HuH-7.5 (cell line): ENCODE measurements at regions not wholly inside any gene's neighbourhood (a gene's known extent, or its start where the extent isn't known, plus 50 kb on each side); places are given as distances from the start of the nearest gene placed in this dataset.

ENCODE experiments used
- DNase-seq: peaks from one replicate; pipeline ENCODE4 v3.0.0; 2011; ENCODE audit warnings: low spot score

DNA sequence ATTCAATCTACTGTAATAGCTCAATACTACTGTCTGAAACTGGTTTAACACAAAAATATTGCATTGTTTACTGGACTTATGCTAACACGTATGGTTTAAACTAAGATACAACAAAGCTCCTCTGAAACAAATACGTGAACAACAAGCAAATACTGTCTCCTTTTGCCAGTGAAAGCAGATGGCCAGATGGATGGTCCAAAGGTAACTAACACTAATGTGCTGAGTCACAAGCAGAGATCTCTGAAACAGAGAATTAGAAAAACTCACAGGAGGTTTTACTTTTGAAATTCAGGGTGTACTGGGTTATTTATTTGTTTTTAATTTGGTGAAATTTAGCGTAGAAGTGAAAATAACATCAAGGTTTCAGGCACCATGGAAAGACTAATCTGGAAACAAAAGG is 124.3 kb upstream of the SOX4 start:
- DNase-seq = no peak

- no peak for DNase-seq
Measured at GRCh38 chr6:21476112-21476511, 117.4 kb upstream of the SOX4 start.

DNA sequence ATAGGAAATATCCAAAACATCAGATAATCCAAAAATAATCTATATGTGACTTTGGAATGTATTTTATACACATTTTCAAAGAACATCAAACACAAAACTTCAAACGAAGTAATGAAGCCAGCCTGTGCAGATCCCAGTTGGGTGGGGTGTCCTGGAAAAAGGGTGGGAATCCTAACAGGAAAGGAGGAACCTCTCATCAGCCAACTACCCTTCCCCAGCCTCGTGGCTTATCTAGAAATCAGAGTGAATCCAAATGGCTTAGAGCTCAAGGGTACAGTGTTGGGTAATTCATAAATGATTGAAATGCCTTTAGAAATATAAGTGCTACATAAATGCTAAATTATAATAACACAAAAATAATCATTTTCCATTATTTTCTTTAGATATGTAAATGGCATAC is 115.1 kb upstream of the SOX4 start:
- no peak for DNase-seq

DNA sequence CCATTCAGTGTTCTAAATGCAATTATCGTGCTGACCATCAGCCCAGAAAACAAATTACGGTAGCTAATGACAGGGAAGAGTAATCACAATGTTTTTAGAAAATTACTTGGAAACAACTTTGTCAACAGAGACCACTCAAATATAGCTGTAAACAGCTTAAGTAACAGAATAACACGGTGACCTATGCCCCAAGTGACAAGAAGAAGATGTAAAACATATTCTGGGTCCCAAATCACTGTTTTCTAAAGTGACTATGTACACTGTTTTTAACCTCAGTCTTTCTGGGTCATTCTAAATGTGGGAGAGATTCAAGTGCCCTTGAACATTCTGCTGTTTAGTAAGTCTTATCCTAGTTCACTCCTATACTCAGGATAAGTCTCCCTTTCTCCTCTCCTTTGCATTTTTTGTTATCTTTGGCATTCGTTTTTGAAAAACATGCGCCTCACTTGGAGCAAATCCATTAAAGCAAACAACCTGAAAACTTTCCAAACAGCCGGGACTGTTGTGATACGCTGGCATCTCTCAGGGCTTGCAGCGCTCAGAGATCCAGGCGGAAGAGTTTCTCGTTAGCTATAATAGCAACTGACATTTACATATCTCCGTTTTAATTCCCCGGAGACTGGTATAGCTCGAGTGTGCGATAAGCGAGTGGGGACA is 114.5 kb upstream of the SOX4 start:
- DNase-seq = no peak

DNA sequence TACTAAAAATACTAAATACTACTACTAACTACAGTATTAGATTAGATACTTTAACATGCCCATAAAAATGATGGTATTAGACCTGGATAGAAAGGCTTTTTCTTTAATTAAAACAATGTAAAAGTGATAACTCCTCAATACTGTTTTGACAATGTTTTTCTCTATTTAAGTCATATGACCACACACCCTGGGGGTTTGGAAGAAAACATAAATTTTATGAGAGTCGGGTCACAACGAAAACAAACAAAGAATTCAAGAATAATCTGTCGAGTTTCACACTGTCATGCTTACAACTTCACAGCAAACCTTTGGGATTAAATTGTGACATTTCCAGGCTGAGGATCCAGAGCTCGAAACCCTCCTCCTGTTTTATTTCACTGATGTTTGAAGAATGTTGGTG is 107.4 kb upstream of the SOX4 start:
- DNase-seq = no peak

DNA sequence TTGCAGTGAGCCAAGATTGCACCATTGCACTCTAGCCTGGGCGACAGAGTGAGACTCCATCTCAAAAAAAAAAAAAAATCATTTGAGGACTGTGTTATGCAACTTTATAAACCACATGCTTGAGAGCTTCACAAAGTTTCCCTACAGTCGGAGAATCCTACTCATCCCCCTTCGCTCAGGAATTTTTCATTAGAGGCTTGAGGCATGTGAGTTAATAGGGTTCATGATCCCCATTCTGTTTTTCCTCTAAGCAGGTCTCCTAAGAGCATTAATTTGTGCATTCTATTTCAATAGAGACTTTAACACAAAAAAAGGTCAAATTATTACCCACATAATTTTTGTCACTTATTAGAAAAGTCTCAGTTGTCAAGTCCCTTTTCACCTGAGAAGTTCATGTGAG is 103.7 kb upstream of the SOX4 start:
- DNase-seq = no peak

GRCh38 chr6:21491955-21492354 is 101.6 kb upstream of the SOX4 start:
- DNase-seq = no peak

GRCh38 chr6:21494505-21494904 is 99.0 kb upstream of the SOX4 start:
- no peak for DNase-seq

DNA sequence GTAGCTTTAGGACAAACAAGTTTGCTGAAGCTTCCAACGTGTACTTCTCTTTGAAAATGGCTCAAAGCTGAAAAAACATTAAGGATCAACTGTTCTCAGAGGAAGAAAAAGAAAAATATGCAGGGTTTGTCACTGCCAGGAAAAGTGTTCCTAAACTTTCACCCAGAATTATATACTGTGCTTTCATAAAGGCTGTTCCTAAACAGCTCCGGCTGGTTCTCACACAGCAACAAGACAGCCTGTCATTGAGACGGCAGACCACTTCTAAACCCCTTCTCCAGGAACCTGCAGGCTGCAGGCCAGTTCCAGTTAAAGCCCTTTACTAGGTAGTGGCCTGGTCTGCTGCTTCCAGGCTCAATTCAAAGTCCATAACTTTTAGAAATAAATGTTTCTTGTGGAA is 97.4 kb upstream of the SOX4 start:
- no peak for DNase-seq

DNA sequence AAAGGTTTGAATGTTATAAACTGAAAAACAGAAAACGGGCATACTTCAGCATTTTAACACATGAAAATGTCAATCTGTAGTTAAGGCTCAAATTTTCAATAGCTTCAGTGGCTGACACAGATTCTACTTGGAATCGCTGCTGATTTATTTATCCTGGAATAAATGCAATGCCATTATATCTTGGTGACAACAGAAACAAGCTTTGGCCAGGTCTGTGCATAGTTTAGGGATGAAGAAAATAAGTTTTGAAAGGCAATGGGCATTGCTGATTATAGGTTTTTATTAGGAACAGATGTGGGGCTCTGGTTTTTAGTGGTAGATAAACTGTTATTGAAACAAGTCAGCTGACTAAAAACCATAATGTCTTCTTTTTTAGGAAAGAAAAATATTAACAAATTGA is 96.8 kb upstream of the SOX4 start:
- DNase-seq = no peak

- no peak for DNase-seq
Measured at GRCh38 chr6:21500314-21501020, 93.1 kb upstream of the SOX4 start.

DNA sequence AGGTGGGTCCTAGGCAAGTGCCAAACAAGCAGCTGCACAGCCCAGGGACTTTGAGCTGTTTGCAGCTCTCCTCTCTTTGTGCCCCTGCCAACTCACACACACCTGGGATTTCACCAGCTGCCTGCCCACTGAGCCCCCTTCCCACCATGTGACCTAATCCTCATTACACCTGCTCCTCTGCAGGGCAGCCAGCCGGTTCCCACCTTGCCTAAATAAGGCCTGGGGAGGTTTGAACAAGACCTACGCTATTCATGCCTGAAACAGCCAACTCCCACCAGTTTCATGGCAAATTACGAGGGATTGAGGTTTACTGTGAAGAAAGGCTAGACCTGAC is 92.6 kb upstream of the SOX4 start:
- no peak for DNase-seq

DNA sequence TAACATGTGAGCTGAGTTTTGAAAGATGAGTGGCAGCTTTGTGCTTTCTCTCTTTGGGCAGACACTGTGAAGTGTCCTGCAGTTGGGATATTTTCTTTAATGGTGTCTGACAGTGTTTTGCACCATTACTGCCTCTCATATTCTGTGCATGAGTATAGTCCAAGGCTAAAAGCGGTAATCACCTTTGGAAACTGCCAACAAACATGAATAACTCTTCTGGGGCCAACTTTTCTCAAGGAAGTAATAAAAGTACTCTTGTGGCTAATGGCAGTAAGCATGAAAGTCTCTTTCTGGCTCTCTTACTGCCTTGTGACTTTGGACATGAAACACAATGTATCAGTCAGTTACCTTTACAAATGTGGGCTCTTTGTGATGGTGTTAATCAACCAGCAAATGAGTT is 91.7 kb upstream of the SOX4 start:
- DNase-seq = no peak

- DNase-seq = no peak
Measured at GRCh38 chr6:21502682-21503081, 90.9 kb upstream of the SOX4 start.

DNA sequence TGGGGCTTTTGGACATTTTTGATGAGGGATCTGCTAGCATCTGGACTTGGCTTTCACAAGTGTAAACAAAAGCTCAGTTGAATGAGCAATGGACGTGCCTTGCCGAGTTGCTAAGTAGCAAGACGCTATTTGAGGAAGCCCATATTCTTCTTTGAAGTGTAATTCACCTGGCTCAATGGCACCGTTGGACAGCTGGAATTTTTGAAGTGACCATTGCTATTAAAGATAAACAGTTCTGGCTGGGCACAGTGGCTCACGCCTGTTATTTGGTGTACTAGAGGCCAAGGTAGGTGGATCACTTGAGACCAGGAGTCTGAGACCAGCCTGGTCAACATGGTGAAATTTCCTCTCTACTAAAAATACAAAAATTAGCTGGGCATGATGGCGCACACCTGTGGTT is 88.8 kb upstream of the SOX4 start:
- no peak for DNase-seq

DNA sequence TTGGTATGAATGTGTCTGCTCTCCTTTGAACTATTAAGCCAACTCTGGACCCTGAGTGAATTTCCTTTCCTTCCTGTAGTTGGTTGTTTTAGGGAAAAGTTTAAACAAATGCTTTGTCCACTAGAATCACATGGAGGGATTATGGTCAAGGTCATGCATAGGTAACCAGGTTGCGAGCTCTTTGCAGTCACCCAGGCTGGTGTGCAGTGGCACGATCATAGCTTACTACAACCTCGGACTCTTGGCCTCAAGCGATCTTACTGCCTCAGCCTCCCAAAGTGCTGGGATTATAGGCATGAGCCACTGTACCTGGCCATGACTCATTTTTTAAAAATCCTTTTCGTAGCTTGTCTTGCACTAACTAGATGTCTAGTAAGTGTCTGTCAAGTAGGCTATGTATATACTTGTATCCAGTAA is 88.0 kb upstream of the SOX4 start:
- no peak for DNase-seq

GRCh38 chr6:21506126-21506525 is 87.4 kb upstream of the SOX4 start:
- DNase-seq = no peak

DNA sequence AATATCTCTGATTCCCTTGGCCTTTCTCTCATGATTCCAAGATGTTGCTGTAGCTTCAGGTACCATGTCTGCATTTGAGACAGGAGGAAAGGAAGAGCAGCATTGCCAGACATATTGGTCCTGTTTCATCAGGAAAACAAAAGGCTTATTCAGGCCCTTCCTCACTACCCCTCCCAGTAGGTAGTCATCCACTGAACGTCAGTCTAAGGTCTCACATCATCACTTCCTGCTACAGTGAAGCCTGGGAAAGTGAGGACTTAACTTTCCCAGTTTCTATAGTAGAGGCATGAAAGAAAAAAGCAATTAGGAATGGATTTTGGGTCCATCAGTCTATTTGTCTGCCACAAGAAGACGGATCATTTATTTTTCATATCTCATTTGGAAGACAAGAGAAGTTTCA is 85.7 kb upstream of the SOX4 start:
- no peak for DNase-seq

- DNase-seq = no peak
Measured at GRCh38 chr6:21508753-21509152, 84.8 kb upstream of the SOX4 start.

DNA sequence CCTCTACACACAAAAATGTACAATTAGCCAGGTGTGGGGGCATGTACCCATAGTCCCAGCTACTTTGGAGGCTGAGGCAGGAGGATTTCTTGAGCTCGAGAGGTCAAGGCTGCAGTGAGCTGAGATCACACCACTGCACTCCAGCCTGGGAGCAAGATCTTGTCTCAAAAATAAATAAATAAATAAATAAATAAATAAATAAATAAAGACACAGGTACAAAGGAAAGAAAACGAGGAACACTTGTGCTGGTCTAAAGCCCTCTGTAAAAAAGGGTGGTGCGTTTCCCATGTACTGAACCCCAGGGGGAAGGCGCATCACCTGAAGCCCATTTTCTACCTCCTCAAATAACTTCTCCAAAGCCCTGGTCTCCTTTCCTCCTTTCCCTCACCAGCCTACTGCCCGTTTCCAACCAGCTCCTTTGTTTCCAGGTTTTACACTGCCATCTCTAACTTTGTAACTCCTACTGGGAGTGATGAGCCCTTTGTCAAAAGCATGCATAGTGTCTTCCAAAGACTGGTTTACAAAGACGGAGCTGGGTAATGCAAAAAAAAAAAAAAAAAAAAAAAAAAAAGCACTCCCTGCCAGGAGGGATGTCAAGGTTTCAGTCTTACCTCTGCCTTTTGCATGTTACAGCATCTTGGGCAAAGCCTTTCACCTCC is 81.5 kb upstream of the SOX4 start:
- DNase-seq = no peak

GRCh38 chr6:21514288-21514687 is 79.3 kb upstream of the SOX4 start:
- no peak for DNase-seq

DNA sequence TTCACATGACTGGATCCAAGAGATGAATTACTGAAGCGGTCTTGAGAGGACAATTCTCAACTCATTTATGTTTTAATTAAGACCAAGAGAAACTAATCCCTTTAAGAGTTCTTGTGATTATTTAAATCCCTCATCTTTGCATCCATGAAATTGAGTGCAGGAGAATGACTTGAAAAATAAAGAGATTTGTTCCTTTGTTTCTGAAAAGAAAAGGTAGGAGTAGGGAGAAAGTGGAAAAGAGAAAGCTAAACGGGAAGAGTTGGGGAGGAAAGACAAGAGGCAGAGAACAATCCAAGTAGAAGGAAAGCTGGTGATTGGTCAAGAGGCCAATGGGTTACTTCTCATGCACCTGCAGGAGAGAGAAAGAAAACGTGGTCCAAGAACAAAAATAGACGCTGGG is 75.2 kb upstream of the SOX4 start:
- DNase-seq = no peak

GRCh38 chr6:21519642-21520041 is 73.9 kb upstream of the SOX4 start:
- no peak for DNase-seq

DNA sequence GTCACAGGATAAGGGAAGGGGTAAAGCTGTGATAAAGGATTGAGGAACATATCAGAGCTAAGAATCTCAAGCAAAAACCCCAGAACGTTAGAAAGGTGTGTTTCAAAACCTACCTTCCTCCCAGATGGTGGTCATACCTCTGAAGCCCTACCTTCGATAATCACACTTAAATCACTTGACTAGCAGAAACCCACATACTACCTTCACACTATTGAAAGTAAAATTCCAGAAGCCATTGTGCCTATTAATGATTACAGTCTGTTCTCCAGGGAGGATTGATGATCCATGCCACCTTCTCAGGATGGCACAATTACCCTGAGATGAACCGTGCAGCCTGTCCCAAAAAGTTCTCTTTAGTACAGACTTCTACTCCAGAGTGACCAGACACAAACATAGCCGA is 72.3 kb upstream of the SOX4 start:
- no peak for DNase-seq
